Loucy (cell line): ENCODE measurements at regions not wholly inside any gene's neighbourhood (a gene's known extent, or its start where the extent isn't known, plus 50 kb on each side); places are given as distances from the start of the nearest gene placed in this dataset.

Source experiments
- H2AFZ ChIP-seq: fragments of 200-600 bp; sonication (generic); 2 replicates; pipeline ENCODE4 v1.6.0; 2016; ENCODE audit warnings: antibody characterized with exemption, mild to moderate bottlenecking, low read length, moderate library complexity
- H3F3A ChIP-seq: fragments of 200-600 bp; 2 replicates; pipeline ENCODE4 v1.6.0; 2016; ENCODE audit warnings: antibody characterized with exemption, low read depth, mild to moderate bottlenecking
- H3K27me3 ChIP-seq: fragments of 200-600 bp; sonication (generic); 2 replicates; pipeline ENCODE4 v1.6.1; 2014; ENCODE audit warnings: low read length, mild to moderate bottlenecking; ENCODE audit not compliant: insufficient read depth, poor library complexity, severe bottlenecking
- H3K36me3 ChIP-seq: fragments of 200-600 bp; sonication (generic); 2 replicates; pipeline ENCODE4 v1.6.1; 2016; ENCODE audit warnings: low read length; ENCODE audit not compliant: insufficient read depth
- H3K4me1 ChIP-seq: fragments of 200-600 bp; sonication (generic); 2 replicates; pipeline ENCODE4 v1.5.1; 2014; ENCODE audit warnings: low read length, mild to moderate bottlenecking; ENCODE audit not compliant: insufficient read depth, poor library complexity, severe bottlenecking
- H3K4me2 ChIP-seq: fragments of 200-600 bp; sonication (generic); 2 replicates; pipeline ENCODE4 v1.6.0; 2014; ENCODE audit warnings: antibody characterized with exemption, low read length, low read depth, mild to moderate bottlenecking; ENCODE audit not compliant: poor library complexity, severe bottlenecking
- H3K4me3 ChIP-seq: fragments of 200-600 bp; sonication (generic); 2 replicates; pipeline ENCODE4 v1.5.1; 2014; ENCODE audit warnings: low read length, mild to moderate bottlenecking, mixed read lengths; ENCODE audit not compliant: poor library complexity, severe bottlenecking
- H3K79me2 ChIP-seq: fragments of 200-600 bp; sonication (generic); 2 replicates; pipeline ENCODE4 v1.6.1; 2014; ENCODE audit warnings: low read length; ENCODE audit not compliant: insufficient read depth
- H3K9ac ChIP-seq: fragments of 200-600 bp; sonication (generic); 2 replicates; pipeline ENCODE4 v1.6.0; 2014; ENCODE audit warnings: mild to moderate bottlenecking, low read depth, low read length, moderate library complexity; ENCODE audit not compliant: poor library complexity, severe bottlenecking
- H3K9me2 ChIP-seq: fragments of 200-600 bp; sonication (generic); replicated peaks from 2 replicates; pipeline ENCODE4 v1.6.1; 2016; ENCODE audit warnings: low read depth, low read length, mixed read lengths
- H3K9me3 ChIP-seq: fragments of 200-600 bp; sonication (generic); 2 replicates; pipeline ENCODE4 v1.6.1; 2014; ENCODE audit warnings: mild to moderate bottlenecking, antibody characterized with exemption, low read length, low read depth; ENCODE audit not compliant: insufficient read depth
- H4K20me1 ChIP-seq: fragments of 200-600 bp; sonication (generic); 2 replicates; pipeline ENCODE4 v1.6.0; 2014; ENCODE audit warnings: antibody characterized with exemption, low read length, mild to moderate bottlenecking; ENCODE audit not compliant: insufficient read depth, poor library complexity, severe bottlenecking
- EZH2phosphoT487 ChIP-seq: fragments of 200-600 bp; IDR thresholded peaks from 2 replicates; pipeline ENCODE4 v1.6.1; 2018; ENCODE audit warnings: antibody characterized with exemption, mild to moderate bottlenecking, moderate library complexity, borderline replicate concordance
- TF ChIP-seq, protein P1 (sequence below): fragments of 200-600 bp; sonication (generic); conservative IDR thresholded peaks from 2 replicates; pipeline ENCODE4 v1.5.1; 2014; ENCODE audit warnings: mild to moderate bottlenecking, antibody characterized with exemption, low read length

DNA sequence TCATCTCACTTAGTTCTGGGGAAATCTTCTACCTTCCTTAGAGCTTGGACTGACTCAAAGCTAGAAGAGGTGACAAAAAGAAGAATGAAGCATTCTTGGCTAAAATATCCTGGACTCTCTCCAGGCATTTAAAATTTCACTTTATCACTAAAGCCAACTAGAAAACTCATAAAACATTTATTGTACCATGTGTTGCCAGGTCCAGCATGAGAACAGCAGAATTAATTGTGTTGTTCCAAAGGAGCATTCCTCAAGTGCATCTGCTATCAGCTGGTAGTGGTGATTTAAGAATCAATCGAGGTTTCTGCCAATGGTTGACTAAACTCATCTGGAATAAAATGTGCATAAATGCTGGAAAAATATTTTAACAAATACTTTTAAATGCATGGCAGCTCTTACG, 147.3 kb upstream of the SSTR4 start:
- Histone ChIP-seq H3K79me2 (no peaks in the 10 kb centered on the region), H3K27me3 (no peaks in the 10 kb centered on the region), H2AFZ (no peak overlapping the region), H4K20me1 (no peaks in the 10 kb centered on the region), H3K9me3 (no peaks in the 10 kb centered on the region), H3K9me2 (no peaks in the 10 kb centered on the region), H3K9ac (no peak overlapping the region), H3K4me2 (no peak overlapping the region), H3K4me1 (no peaks in the 10 kb centered on the region), H3F3A (no peaks in the 10 kb centered on the region), H3K4me3 (no peak overlapping the region), H3K36me3 (no peaks in the 10 kb centered on the region)
- TF ChIP-seq, protein P1, sequence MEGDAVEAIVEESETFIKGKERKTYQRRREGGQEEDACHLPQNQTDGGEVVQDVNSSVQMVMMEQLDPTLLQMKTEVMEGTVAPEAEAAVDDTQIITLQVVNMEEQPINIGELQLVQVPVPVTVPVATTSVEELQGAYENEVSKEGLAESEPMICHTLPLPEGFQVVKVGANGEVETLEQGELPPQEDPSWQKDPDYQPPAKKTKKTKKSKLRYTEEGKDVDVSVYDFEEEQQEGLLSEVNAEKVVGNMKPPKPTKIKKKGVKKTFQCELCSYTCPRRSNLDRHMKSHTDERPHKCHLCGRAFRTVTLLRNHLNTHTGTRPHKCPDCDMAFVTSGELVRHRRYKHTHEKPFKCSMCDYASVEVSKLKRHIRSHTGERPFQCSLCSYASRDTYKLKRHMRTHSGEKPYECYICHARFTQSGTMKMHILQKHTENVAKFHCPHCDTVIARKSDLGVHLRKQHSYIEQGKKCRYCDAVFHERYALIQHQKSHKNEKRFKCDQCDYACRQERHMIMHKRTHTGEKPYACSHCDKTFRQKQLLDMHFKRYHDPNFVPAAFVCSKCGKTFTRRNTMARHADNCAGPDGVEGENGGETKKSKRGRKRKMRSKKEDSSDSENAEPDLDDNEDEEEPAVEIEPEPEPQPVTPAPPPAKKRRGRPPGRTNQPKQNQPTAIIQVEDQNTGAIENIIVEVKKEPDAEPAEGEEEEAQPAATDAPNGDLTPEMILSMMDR = no peak
- TF ChIP-seq EZH2phosphoT487 = no peak

DNA sequence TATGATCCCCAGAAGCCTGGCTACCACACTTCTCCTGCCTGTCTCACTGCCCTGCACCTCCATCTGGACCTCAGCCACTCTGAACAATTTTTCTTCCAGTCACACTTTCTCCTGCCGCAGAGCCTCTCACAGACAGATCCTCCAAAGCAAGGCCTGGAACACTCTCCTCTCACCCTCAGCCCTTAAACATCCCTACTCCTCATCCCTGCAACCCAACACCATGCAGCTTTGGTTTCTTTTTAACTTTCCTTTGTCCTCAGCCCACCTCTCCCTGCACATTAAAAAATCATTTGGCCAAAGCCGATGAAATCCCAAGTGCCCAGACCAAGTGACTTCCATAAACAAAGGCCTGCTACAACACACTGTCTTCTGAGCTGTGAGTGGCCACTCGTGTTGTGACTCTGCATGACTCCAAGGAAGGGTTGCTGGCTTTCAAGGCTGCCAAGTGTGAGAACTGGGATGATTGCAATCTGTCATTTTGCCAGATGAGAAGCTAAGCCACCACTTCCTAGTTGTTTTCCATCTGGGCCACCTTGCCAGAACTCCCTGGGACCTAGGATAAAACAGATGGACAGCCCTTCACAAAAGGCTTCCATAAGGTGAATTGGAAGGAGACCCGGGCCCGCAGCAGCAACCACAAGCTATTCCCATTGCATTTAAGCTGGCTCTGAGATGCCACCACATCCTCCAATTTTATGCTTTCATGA, 144.4 kb upstream of the SSTR4 start:
- no peaks in the 10 kb centered on the region for H3K9me3 ChIP-seq
- no peak overlapping the region for H3K4me3 ChIP-seq
- no peaks in the 10 kb centered on the region for H4K20me1 ChIP-seq
- H3K27me3 ChIP-seq = no peaks in the 10 kb centered on the region
- H3K9ac ChIP-seq = no peak overlapping the region
- TF ChIP-seq, protein P1 = no peak
- no peak for TF ChIP-seq EZH2phosphoT487
- H3F3A ChIP-seq = no peaks in the 10 kb centered on the region
- H3K9me2 ChIP-seq = no peaks in the 10 kb centered on the region
- no peaks in the 10 kb centered on the region for H3K36me3 ChIP-seq
- no peaks in the 10 kb centered on the region for H3K4me1 ChIP-seq
- H3K79me2 ChIP-seq = no peaks in the 10 kb centered on the region
- no peak overlapping the region for H2AFZ ChIP-seq
- no peak overlapping the region for H3K4me2 ChIP-seq

DNA sequence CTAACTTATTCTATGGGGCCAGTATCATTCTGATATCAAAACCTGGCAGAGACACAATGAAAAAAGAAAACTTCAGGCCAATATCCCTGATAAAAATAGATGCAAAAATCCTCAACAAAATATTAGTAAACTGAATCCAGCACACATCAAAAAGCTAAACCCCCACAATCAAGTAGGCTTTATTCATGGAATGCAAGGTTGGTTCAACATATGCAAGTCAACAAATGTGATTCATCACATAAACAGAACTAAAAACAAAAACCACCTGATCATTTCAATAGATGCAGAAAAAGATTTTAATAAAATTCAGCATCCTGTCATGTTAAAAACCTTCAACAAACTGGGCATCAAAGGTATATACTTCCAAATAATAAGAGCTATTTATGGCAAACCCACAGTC, 133.9 kb upstream of the SSTR4 start:
- no peak overlapping the region for H3K4me3 ChIP-seq
- H3K9ac ChIP-seq = no peak overlapping the region
- no peaks in the 10 kb centered on the region for H3K9me3 ChIP-seq
- H3K9me2 ChIP-seq = no peaks in the 10 kb centered on the region
- no peak overlapping the region for H2AFZ ChIP-seq
- H3K79me2 ChIP-seq = no peaks in the 10 kb centered on the region
- no peak overlapping the region for H3K4me2 ChIP-seq
- no peaks in the 10 kb centered on the region for H3K36me3 ChIP-seq
- H3K4me1 ChIP-seq = no peaks in the 10 kb centered on the region
- TF ChIP-seq EZH2phosphoT487 = no peak
- TF ChIP-seq, protein P1 = no peak
- no peaks in the 10 kb centered on the region for H3F3A ChIP-seq
- no peaks in the 10 kb centered on the region for H3K27me3 ChIP-seq
- no peaks in the 10 kb centered on the region for H4K20me1 ChIP-seq
